ENCODE measurements at regions not wholly inside any gene's neighbourhood (a gene's known extent, or its start where the extent isn't known, plus 50 kb on each side); places are given as distances from the start of the nearest gene placed in this dataset.

DNA sequence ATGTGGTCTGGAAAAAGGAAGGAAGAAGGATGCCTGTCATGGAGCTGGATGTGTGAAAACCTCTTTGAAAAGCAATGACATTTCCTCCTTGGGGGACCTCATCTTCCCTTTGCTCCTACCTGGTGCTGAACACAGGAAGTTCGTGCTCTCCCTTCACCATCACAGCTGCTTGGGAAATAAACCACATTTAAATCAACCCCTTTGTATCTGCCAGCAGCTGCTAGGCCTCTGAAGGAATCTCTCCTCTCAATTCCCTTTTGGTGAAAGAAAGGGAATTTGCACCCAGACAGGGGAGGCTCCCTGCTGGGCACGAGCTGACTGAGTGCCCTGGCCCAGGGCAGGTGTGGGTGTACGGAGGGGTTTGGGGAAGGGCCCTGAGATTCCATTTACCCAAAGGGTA, 437.7 kb downstream of the TSHZ3 start:
- Histone ChIP-seq H3K4me1 (ENCODE audit: low read length) (no peaks in the 10 kb centered on the region), H3K9ac (ENCODE audit: low read length) (no peak overlapping the region), H3K79me2 (ENCODE audit: low read length) (no peaks in the 10 kb centered on the region), H4K20me1 (ENCODE audit: insufficient read depth, low read depth, low read length) (no peaks in the 10 kb centered on the region), H3K27ac (ENCODE audit: low read length) (no peak overlapping the region), H3K4me3 (ENCODE audit: low read length) (no peak overlapping the region), H2AFZ (ENCODE audit: low read length) (no peak overlapping the region), H3K4me2 (ENCODE audit: low read depth, low read length, poor library complexity, severe bottlenecking) (no peak overlapping the region), H3K27me3 (ENCODE audit: low read length) (no peaks in the 10 kb centered on the region), H3K36me3 (ENCODE audit: insufficient read depth, low read length) (no peaks in the 10 kb centered on the region), H3K9me2 (replicated peaks; ENCODE audit: insufficient read depth, low read length) (no peaks in the 10 kb centered on the region), H3K9me3 (ENCODE audit: low read length) (no peaks in the 10 kb centered on the region)
- no peak for DNase-seq

DNA sequence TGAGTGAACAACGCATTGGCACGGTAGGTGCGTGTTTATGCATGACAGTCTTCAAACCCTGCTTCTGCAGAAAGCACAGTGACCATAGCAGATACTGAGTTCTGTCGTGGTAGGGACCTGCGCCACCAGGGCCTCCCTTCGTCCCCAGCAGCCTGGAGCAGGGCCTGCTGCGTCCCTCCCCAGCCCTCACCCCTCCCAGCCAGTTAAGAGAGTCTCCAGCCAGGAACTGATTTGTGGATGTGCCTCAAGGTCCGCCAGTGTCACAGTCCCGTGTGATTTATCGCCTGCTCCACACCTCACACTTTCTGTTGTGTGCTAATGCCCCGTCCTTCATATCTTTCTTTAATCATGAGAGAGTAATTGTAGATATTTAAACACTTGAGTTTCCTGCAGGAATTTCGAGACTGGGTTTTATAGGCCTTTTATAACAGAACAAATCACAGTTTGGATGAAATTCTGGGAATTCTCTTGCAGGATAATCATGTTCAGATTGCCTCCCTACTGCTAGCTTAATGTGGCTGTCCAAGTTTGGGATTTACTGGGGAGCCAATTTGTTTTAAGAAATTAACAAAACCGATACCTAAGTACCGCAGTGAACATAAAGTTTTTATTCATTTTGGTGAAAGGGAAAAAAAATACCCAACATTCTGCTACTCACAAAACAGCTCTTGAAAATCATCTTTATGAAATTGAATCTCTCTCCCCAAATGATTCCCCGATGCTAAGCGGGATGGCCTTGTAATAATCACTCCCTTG, 438.6 kb downstream of the TSHZ3 start:
- Histone ChIP-seq H3K27ac (ENCODE audit: low read length) (no peak overlapping the region), H3K4me2 (ENCODE audit: low read depth, low read length, poor library complexity, severe bottlenecking) (no peak overlapping the region), H4K20me1 (ENCODE audit: insufficient read depth, low read depth, low read length) (no peaks in the 10 kb centered on the region), H3K27me3 (ENCODE audit: low read length) (no peaks in the 10 kb centered on the region), H3K79me2 (ENCODE audit: low read length) (no peaks in the 10 kb centered on the region), H3K9ac (ENCODE audit: low read length) (no peak overlapping the region), H3K9me2 (replicated peaks; ENCODE audit: insufficient read depth, low read length) (no peaks in the 10 kb centered on the region), H2AFZ (ENCODE audit: low read length) (no peak overlapping the region), H3K9me3 (ENCODE audit: low read length) (no peaks in the 10 kb centered on the region), H3K36me3 (ENCODE audit: insufficient read depth, low read length) (no peaks in the 10 kb centered on the region), H3K4me3 (ENCODE audit: low read length) (no peak overlapping the region), H3K4me1 (ENCODE audit: low read length) (no peaks in the 10 kb centered on the region)
- no peak for DNase-seq

DNA sequence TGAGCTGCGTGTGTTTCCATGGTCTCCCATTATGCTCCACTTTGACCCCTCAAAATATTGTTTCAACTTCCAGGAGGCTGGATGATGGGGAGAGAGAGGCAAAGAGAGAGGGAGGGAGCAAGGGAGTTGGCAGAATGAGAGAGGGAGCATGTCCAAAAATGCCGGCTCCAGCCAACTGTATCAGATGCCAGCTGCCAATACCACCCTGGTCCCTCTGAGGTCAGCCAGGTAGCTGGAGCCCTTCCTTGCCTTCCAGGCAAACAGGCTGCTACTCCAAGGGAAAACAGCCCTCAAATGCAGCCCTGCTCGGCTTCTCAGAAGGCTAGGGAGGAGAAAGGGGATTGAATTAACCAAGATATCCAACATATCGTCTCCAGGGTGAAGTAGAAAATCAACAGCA, 440.0 kb downstream of the TSHZ3 start:
- Histone ChIP-seq H3K4me1 (ENCODE audit: low read length) (no peaks in the 10 kb centered on the region), H3K27me3 (ENCODE audit: low read length) (no peaks in the 10 kb centered on the region), H3K79me2 (ENCODE audit: low read length) (no peaks in the 10 kb centered on the region), H3K9ac (ENCODE audit: low read length) (no peak overlapping the region), H3K9me2 (replicated peaks; ENCODE audit: insufficient read depth, low read length) (no peaks in the 10 kb centered on the region), H3K36me3 (ENCODE audit: insufficient read depth, low read length) (no peaks in the 10 kb centered on the region), H4K20me1 (ENCODE audit: insufficient read depth, low read depth, low read length) (no peaks in the 10 kb centered on the region), H2AFZ (ENCODE audit: low read length) (no peak overlapping the region), H3K4me3 (ENCODE audit: low read length) (no peak overlapping the region), H3K9me3 (ENCODE audit: low read length) (no peaks in the 10 kb centered on the region), H3K4me2 (ENCODE audit: low read depth, low read length, poor library complexity, severe bottlenecking) (no peak overlapping the region), H3K27ac (ENCODE audit: low read length) (no peak overlapping the region)
- DNase-seq: no peak

DNA sequence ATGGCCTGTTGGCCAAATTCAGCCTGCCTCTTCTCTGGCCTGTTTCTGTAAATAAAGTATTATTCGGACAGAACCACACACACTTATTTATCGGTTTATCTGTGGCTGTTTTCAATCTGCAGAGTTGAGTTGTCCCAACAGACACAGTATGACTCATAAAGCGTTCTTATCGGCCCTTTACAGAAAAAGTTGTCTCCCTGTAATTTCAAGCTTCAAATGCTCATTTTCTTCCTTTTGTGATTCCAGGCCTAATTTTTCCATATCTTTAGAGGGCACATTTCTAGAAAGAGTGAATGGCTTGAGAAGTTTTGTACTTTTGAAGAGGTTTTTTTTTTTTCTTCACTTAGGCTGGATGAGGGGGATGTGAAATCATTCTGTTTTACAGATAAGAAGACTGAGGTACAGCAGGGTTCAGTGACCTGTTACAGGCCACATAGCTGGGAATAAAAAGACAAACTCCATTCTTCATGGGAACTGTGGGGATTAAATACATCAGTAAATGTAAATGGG, 440.9 kb downstream of the TSHZ3 start:
- Histone ChIP-seq H4K20me1 (ENCODE audit: insufficient read depth, low read depth, low read length) (no peaks in the 10 kb centered on the region), H2AFZ (ENCODE audit: low read length) (no peak overlapping the region), H3K79me2 (ENCODE audit: low read length) (no peaks in the 10 kb centered on the region), H3K4me1 (ENCODE audit: low read length) (no peaks in the 10 kb centered on the region), H3K27ac (ENCODE audit: low read length) (no peak overlapping the region), H3K9me3 (ENCODE audit: low read length) (no peaks in the 10 kb centered on the region), H3K27me3 (ENCODE audit: low read length) (no peaks in the 10 kb centered on the region), H3K9ac (ENCODE audit: low read length) (no peak overlapping the region), H3K9me2 (replicated peaks; ENCODE audit: insufficient read depth, low read length) (no peaks in the 10 kb centered on the region), H3K4me3 (ENCODE audit: low read length) (no peak overlapping the region), H3K36me3 (ENCODE audit: insufficient read depth, low read length) (no peaks in the 10 kb centered on the region), H3K4me2 (ENCODE audit: low read depth, low read length, poor library complexity, severe bottlenecking) (no peak overlapping the region)
- DNase-seq: no peak

DNA sequence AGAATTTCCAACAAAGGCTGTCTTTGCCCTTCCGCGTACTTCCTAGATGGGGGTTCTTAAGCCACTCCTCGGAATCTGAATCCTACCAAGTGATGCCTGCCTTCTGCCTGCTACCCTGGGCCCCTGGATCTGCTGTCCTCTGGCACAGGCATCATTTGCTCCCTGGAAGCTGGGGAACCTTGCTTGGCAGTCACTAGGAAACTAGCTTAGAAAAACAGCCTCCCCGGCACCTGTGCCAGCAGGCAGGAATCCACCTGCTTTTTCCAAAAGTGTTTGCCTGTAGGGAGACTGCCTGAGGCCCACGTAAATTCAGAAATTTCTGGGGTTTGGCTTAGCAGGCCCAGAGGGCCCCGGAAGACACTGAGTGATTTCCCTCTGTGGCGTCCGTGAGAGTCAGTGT, 442.4 kb downstream of the TSHZ3 start:
- H2AFZ ChIP-seq (ENCODE audit: low read length): no peak overlapping the region
- no peaks in the 10 kb centered on the region for H3K9me2 ChIP-seq (replicated peaks; ENCODE audit: insufficient read depth, low read length)
- H4K20me1 ChIP-seq (ENCODE audit: insufficient read depth, low read depth, low read length): no peaks in the 10 kb centered on the region
- H3K9me3 ChIP-seq (ENCODE audit: low read length): no peaks in the 10 kb centered on the region
- no peaks in the 10 kb centered on the region for H3K36me3 ChIP-seq (ENCODE audit: insufficient read depth, low read length)
- no peak for DNase-seq
- no peaks in the 10 kb centered on the region for H3K4me1 ChIP-seq (ENCODE audit: low read length)
- H3K4me2 ChIP-seq (ENCODE audit: low read depth, low read length, poor library complexity, severe bottlenecking): no peak overlapping the region
- H3K27ac ChIP-seq (ENCODE audit: low read length): no peak overlapping the region
- H3K4me3 ChIP-seq (ENCODE audit: low read length): no peak overlapping the region
- H3K79me2 ChIP-seq (ENCODE audit: low read length): no peaks in the 10 kb centered on the region
- no peak overlapping the region for H3K9ac ChIP-seq (ENCODE audit: low read length)
- H3K27me3 ChIP-seq (ENCODE audit: low read length): no peaks in the 10 kb centered on the region

DNA sequence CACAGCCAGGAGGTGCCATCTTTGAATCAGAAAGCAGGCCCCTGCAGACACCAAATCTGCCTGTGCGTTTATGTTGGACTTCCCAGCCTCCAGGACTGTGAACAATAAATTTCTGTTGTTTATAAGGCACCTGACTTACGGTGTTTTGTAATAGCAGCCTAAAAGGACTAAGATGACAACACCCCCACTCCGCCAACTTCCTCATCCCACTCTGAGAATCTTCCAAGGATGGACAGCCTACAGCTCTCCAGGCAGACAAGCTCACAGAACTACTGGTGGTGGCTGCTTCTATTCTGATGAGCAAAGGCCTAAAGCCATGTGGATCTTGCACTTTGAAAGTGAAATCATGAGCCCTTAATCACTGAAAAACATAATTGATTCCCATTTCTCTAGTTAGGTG, 449.2 kb downstream of the TSHZ3 start:
- no peak overlapping the region for H2AFZ ChIP-seq (ENCODE audit: low read length)
- H3K9ac ChIP-seq (ENCODE audit: low read length): no peak overlapping the region
- H3K9me3 ChIP-seq (ENCODE audit: low read length): no peaks in the 10 kb centered on the region
- 0 out of 2 replicates have a peak, but pooled peaks cover 4% of the 10 kb centered on the region for H3K27me3 ChIP-seq (ENCODE audit: low read length)
- DNase-seq: no peak
- no peaks in the 10 kb centered on the region for H3K36me3 ChIP-seq (ENCODE audit: insufficient read depth, low read length)
- no peaks in the 10 kb centered on the region for H3K4me1 ChIP-seq (ENCODE audit: low read length)
- no peak overlapping the region for H3K4me2 ChIP-seq (ENCODE audit: low read depth, low read length, poor library complexity, severe bottlenecking)
- H4K20me1 ChIP-seq (ENCODE audit: insufficient read depth, low read depth, low read length): no peaks in the 10 kb centered on the region
- no peak overlapping the region for H3K27ac ChIP-seq (ENCODE audit: low read length)
- H3K4me3 ChIP-seq (ENCODE audit: low read length): no peak overlapping the region
- H3K9me2 ChIP-seq (replicated peaks; ENCODE audit: insufficient read depth, low read length): no peaks in the 10 kb centered on the region
- H3K79me2 ChIP-seq (ENCODE audit: low read length): no peaks in the 10 kb centered on the region

DNA sequence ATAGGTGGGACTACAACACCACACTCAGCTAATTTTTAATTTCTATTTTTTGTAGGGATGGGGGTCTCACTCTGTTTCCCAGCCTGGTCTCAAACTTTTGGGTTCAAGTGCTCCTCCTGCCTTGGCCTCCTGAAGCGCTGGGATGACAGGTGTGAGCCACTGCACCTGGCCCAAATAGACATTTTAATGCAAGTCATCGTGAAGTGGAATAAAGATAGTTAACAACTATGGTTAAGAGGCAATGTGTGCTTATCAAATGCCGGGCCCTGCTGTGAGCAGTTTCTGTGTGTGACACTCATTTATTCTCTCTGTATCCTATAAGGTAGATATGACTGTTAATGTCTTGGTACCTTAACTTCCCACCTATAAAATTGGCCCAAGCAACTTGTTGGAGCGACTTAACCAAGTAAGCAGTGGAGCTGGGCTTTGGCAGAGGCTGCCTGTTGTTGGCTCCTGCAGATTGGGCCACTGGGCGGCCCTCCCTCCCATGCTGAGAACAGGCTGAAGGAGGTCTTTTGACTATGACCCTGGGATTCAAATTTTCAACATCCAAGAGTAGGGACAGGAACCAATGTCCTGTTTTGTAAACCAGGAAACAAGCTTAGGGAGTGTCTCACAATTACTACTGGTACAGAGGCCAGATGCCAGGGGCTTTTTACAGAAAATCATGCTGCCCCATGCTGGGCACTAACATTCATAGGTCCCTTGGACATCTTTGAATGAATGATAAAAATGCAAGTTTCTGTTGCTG, 450.7 kb downstream of the TSHZ3 start:
- Histone ChIP-seq H3K4me1 (ENCODE audit: low read length) (no peaks in the 10 kb centered on the region), H2AFZ (ENCODE audit: low read length) (no peak overlapping the region), H3K9me3 (ENCODE audit: low read length) (no peaks in the 10 kb centered on the region), H3K27me3 (ENCODE audit: low read length) (0 out of 2 replicates have a peak, but pooled peaks cover 4% of the 10 kb centered on the region), H3K9ac (ENCODE audit: low read length) (no peak overlapping the region), H3K9me2 (replicated peaks; ENCODE audit: insufficient read depth, low read length) (no peaks in the 10 kb centered on the region), H3K36me3 (ENCODE audit: insufficient read depth, low read length) (no peaks in the 10 kb centered on the region), H4K20me1 (ENCODE audit: insufficient read depth, low read depth, low read length) (no peaks in the 10 kb centered on the region), H3K4me2 (ENCODE audit: low read depth, low read length, poor library complexity, severe bottlenecking) (no peak overlapping the region), H3K4me3 (ENCODE audit: low read length) (no peak overlapping the region), H3K27ac (ENCODE audit: low read length) (no peak overlapping the region), H3K79me2 (ENCODE audit: low read length) (no peaks in the 10 kb centered on the region)
- peak; percentile 48 for DNase-seq

DNA sequence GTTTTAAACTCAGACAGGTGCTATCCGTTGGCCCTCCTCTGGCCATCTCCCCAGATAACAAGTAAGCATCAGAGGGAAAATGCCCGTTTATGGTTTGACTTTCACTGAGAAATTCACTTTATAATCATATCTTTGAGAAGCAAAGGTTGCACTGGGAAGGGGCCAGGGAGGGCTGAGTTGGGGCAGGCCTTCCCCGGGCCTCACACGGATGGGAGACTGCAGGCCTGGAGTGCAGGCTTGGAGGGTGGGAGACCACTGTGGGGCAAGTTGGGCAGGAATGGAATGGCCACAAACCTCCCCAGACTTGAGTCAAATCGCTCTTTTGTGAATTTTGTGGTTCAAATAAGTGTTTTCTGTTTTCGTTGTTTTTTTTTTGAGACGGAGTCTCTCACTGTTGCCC, 451.7 kb downstream of the TSHZ3 start:
- no peak overlapping the region for H3K4me2 ChIP-seq (ENCODE audit: low read depth, low read length, poor library complexity, severe bottlenecking)
- DNase-seq: no peak
- no peaks in the 10 kb centered on the region for H3K9me3 ChIP-seq (ENCODE audit: low read length)
- H3K27ac ChIP-seq (ENCODE audit: low read length): no peak overlapping the region
- H3K4me3 ChIP-seq (ENCODE audit: low read length): no peak overlapping the region
- H3K9me2 ChIP-seq (replicated peaks; ENCODE audit: insufficient read depth, low read length): no peaks in the 10 kb centered on the region
- H4K20me1 ChIP-seq (ENCODE audit: insufficient read depth, low read depth, low read length): no peaks in the 10 kb centered on the region
- no peaks in the 10 kb centered on the region for H3K36me3 ChIP-seq (ENCODE audit: insufficient read depth, low read length)
- no peak overlapping the region for H2AFZ ChIP-seq (ENCODE audit: low read length)
- H3K4me1 ChIP-seq (ENCODE audit: low read length): no peaks in the 10 kb centered on the region
- H3K27me3 ChIP-seq (ENCODE audit: low read length): 0 out of 2 replicates have a peak, but pooled peaks cover 4% of the 10 kb centered on the region
- H3K79me2 ChIP-seq (ENCODE audit: low read length): no peaks in the 10 kb centered on the region
- no peak overlapping the region for H3K9ac ChIP-seq (ENCODE audit: low read length)

Measured in Karpas-422 (cell line).